GM19395 (cell line): ENCODE measurements at regions not wholly inside any gene's neighbourhood (a gene's known extent, or its start where the extent isn't known, plus 50 kb on each side); places are given as distances from the start of the nearest gene placed in this dataset.

Source experiments
- ATAC-seq: cut with Tn5 transposase; IDR thresholded peaks from one replicate; pipeline ENCODE4 v1.9.1; 2021; ENCODE audit warnings: mild to moderate bottlenecking, moderate library complexity; ENCODE audit not compliant: unreplicated experiment

DNA sequence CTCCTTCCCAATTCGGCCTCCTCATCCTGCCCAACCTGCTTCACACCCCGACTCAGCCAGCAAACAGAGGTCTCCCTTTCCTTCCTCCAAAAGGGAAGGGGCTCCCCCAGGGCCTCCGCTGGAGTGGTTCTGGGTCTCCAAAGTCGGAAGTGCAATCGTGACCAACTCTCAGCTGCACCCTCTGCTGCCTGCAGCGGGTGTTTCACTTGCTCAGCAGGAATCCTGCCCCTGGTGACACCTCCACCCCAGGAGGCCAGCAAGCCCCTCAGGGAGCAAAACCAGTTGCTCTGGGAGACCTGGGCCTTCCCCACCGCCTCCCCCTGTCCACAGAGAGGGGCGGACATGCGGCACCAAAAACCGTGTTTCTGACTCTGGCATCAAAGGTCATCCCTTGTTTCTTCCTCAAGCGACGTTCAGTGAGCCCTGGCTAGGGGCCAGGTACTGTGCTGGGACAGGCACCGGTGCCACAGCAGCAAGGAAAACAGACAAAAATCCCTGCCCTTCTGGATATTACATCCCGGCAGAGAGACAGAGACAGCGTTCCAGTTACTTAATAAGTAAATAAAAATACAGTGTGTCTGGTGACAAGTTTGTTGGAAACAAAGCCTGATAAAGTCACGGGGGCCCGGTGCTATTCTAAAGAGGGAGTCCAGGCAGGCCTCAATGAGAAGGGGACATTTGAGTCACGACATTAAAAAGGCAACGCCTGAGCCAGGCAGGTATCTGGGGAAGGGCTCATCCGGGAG is 219.0 kb downstream of the BMP7 start:
- no peak for ATAC-seq

DNA sequence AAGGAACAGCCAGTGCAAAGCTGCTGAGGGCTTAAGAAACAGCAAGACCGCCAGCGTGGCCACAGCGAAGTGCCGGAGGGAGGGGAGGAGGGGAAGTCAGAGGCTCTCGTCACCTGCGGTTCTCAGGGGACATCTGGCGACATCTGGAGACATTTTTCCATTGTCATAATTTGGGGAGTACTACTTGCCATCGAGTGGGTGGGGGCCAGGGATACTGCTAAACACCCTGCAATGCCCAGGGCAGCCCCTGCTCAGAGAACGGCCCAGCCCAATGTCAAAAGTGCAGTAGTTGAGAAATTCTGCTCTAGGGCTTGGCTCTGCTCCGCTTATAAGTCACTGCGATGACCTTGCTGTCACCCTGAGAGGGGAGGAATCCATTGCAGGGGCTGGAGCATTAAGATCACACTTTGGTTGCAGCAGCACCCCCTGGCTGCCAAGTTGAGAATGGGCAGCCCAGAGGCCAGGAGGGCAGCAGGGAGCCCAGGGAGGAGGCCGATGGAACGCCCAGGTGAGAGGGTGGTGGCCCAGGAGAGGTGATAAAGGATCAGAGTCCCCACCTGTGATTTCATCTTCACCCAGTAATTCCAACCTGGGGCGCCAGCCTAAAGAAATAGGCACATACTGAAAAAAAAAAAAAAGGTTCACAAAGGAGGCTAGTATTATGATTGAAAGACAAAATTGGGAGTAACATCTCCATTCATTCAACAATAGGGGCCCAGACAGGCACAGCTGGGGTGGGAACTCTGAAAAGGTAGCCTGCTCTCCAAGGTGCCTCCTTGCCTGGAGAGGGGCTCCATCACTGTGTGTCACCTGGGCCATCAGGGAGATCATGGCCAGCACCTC is 218.2 kb downstream of the BMP7 start:
- no peak for ATAC-seq

DNA sequence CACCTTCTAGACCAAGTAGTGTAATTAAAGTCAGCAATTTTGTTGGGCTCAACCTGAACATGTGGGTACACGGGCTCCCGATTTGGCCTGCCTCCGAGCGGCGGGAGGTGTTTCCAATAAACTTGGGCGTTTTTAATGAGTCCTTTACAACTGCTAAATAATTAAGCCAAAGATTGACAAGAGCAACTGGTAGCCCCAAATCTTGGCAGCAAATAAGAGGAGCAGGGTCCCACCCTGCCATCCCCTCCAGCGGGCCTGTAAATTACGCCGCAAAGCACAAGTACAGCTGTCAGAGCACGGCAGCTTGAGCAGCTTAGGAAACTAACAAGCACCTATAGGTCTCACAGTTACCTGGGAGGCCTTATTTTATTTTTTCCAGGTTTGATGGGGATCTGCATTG is 217.1 kb downstream of the BMP7 start:
- no peak for ATAC-seq

GRCh38 chr20:57051096-57051495 is 215.3 kb downstream of the BMP7 start:
- no peak for ATAC-seq

GRCh38 chr20:57053067-57053466 is 213.4 kb downstream of the BMP7 start:
- ATAC-seq, result no peak

- ATAC-seq, result no peak
Measured at GRCh38 chr20:57053793-57054552, 212.5 kb downstream of the BMP7 start.

- no peak for ATAC-seq
Measured at GRCh38 chr20:57055345-57055744, 211.1 kb downstream of the BMP7 start.

- no peak for ATAC-seq
Measured at GRCh38 chr20:57056651-57057050, 209.8 kb downstream of the BMP7 start.

DNA sequence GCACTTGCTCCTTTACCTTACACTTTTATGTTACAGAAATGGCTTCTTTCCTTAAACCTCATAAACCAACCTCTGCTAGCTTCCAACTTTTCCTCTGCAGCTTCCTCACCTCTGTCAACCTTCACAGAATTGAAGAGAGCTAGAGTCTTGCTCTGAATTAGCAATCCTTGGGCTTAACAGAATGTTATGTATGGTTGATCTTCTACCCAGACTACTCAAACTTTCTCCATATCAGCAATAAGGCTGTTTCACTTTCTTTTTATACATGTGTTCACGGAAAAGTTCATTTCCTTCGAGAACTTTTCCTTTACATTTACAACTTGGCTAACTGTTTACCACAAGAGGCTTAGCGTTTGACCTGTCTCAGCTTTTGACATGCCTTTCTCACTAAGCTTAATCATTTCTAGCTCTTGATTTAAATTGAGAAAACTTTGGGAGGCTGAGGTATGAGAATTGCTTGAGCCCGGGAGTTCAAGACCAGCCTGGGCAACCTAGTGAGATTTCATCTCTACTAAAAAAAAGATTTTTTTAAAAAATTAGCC is 207.3 kb downstream of the BMP7 start:
- no peak for ATAC-seq

- no peak for ATAC-seq
Measured at GRCh38 chr20:57060407-57061050, 205.9 kb downstream of the BMP7 start.

GRCh38 chr20:57061051-57061900 is 205.2 kb downstream of the BMP7 start:
- ATAC-seq, result no peak

- no peak for ATAC-seq
Measured at GRCh38 chr20:57062241-57062640, 204.2 kb downstream of the BMP7 start.

- ATAC-seq, result no peak
Measured at GRCh38 chr20:57062696-57063270, 203.7 kb downstream of the BMP7 start.

GRCh38 chr20:57064836-57065235 is 201.6 kb downstream of the BMP7 start:
- no peak for ATAC-seq

DNA sequence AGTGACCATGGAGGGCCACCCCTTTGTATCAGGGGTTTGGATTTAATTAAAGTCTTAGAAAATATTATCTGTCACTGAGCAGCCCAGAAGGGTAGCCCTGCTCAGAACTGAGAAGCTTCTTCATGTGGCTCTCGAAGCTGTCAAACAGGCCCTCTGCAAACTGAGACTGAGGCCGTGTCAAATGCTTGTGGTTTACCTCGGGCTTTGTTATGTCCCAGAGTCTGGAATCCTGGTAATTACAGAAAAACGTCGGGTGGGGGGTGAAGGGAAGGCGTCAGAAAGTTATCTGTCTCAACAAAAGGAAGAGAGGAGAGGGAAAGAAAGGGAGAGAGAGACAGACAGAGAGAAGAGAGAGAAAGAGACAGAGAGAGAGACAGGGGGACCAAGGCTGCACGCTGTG is 200.8 kb downstream of the BMP7 start:
- no peak for ATAC-seq

DNA sequence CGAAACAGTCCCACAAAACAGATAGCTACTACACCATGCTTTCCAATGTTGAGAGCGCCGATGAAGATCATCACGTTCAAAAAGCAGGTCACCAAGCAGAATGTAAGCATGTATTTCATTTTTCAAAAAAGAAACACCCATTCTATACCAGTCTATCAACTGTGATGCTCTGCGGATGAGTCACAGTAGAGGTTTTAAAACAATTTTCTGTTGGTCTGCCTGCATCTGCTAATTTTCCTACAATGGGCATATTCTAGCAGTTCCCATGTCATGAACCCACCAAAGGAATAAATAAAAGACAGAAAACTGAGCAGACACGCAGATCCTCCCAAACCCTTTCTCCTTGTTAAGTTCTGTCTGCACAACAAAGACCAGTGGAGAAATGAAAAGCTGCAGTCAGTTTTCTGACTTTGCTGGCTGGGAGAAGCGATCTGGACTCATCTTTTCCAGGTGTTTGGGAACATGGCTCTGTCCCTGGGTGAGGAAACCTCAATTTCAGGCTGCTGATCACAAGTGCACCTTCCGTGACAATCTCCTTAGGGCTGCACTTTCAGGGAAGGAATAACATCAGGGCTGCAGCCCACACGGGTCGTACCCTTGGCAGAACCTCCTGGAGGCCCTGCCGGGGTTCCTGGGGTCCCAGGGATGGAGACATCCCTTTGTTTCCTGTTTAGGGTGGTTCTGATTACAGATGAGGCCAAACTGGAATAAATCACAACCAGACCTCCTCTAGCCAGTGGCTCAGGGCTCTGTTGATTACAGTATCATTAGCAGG is 200.1 kb downstream of the BMP7 start:
- ATAC-seq, result no peak

DNA sequence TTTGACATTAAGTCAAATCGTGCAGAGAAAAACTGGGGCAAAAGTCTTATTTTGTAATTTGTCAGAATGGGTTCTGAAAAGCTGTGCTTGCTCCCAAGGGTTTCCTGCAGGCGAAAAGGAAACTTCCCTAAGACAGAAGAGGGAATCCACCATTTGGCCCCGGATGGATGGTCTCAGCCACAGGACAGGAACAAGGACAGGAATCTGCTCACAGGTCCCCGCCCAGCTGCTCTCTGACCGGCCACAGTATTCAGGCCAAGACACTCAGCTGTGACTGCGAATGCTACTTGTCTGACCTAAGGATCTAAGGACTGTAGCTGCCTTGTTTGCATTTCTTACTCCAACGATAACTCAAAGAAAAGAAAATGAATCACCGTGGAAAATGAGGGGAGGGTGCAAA is 197.0 kb downstream of the BMP7 start:
- ATAC-seq, result no peak

- no peak for ATAC-seq
Measured at GRCh38 chr20:57070296-57070695, 196.1 kb downstream of the BMP7 start.

- no peak for ATAC-seq
Measured at GRCh38 chr20:57071283-57071731, 195.1 kb downstream of the BMP7 start.
